GM12878 (cell line): ENCODE measurements at regions not wholly inside any gene's neighbourhood (a gene's known extent, or its start where the extent isn't known, plus 50 kb on each side); places are given as distances from the start of the nearest gene placed in this dataset.

ENCODE experiments used
- ATAC-seq: fragments of 200-7000 bp; cut with Tn5 transposase; 3 replicates; pipeline ENCODE4 v1.9.1; 2020; ENCODE audit warnings: mild to moderate bottlenecking, moderate library complexity
- BruUV-seq: library from RNA; stranded (reverse); fragments of 400-500 nt; replicated peaks from 2 replicates; lab custom pipeline; 2021; lab: Mats Ljungman, UMichigan
- CTCF ChIA-PET: fragments of 300-600 bp; sonication (Branson Sonifier 250); formaldehyde crosslinking; extraction: SDS; loops from one replicate; lab custom pipeline; 2021; ENCODE audit warnings: inconsistent platforms; lab: Yijun Ruan, JAX
- POLR2A ChIA-PET: fragments of 350-600 bp; formaldehyde crosslinking; extraction: SDS; loops from one replicate; lab custom pipeline; 2021; ENCODE audit warnings: inconsistent platforms; lab: Charles Lee
- RAD21 ChIA-PET: fragments of 300-600 bp; sonication (Branson Sonifier 250); formaldehyde crosslinking; loops from one replicate; lab custom pipeline; 2023; ENCODE audit warnings: antibody characterized with exemption; ENCODE audit not compliant: unreplicated experiment; lab: Charles Lee
- SMC1A ChIA-PET: fragments of 300-600 bp; sonication (Branson Sonifier 250); formaldehyde crosslinking; loops from one replicate; lab custom pipeline; 2023; ENCODE audit not compliant: unreplicated experiment, uncharacterized antibody; lab: Charles Lee
- DNase-seq: peaks from one replicate; pipeline ENCODE4 v3.0.0-alpha.2; 2011; ENCODE audit warnings: low read depth, low spot score
- FAIRE-seq: peaks from 3 replicates; lab custom pipeline; 2011; peaks lifted over from hg19 to GRCh38; lab: Jason Lieb, UNC
- H2AFZ ChIP-seq: 2 replicates; pipeline ENCODE4 v1.6.0; 2011; ENCODE audit warnings: low read depth, low read length, control low read depth; ENCODE audit not compliant: control insufficient read depth
- H3K27ac ChIP-seq: 2 replicates; pipeline ENCODE4 v1.5.1; 2011; ENCODE audit warnings: control low read depth; ENCODE audit not compliant: control insufficient read depth, insufficient read depth
- H3K27me3 ChIP-seq, 2 experiments: replicated peaks in 1 of 2; 2 replicates each; pipeline versions ENCODE4 v1.6.0 to v1.6.1; 2011; ENCODE audit warnings: low read length in 1 of 2; ENCODE audit not compliant: control insufficient read depth in 2 of 2, insufficient read depth in 2 of 2
- H3K36me3 ChIP-seq, 2 experiments: 2 replicates each; pipeline ENCODE4 v1.5.1; 2011; ENCODE audit warnings: low read length in 1 of 2; ENCODE audit not compliant: control insufficient read depth in 2 of 2, insufficient read depth in 2 of 2
- H3K4me1 ChIP-seq: 2 replicates; pipeline ENCODE4 v1.6.1; 2011; ENCODE audit warnings: mild to moderate bottlenecking, low read length, moderate library complexity, mixed read lengths; ENCODE audit not compliant: control insufficient read depth, insufficient read depth
- H3K4me2 ChIP-seq: 2 replicates; pipeline ENCODE4 v1.6.0; 2011; ENCODE audit warnings: control low read depth; ENCODE audit not compliant: control insufficient read depth, insufficient read depth
- H3K4me3 ChIP-seq: fragments of 200-600 bp; sonication (generic); 2 replicates; pipeline ENCODE4 v1.5.1; 2016
- H3K79me2 ChIP-seq: 2 replicates; pipeline ENCODE4 v1.6.0; 2011; ENCODE audit warnings: low read length; ENCODE audit not compliant: control insufficient read depth, insufficient read depth
- H3K9ac ChIP-seq: 2 replicates; pipeline ENCODE4 v1.8.0; 2011; ENCODE audit warnings: low read length, control low read depth, mixed read lengths; ENCODE audit not compliant: control insufficient read depth, insufficient read depth
- H3K9me3 ChIP-seq: replicated peaks from 3 replicates; pipeline ENCODE4 v1.5.1; 2011; ENCODE audit warnings: mild to moderate bottlenecking, low read length; ENCODE audit not compliant: control insufficient read depth, insufficient read depth
- H4K20me1 ChIP-seq: 2 replicates; pipeline ENCODE4 v1.6.0; 2011; ENCODE audit not compliant: control insufficient read depth, insufficient read depth
- BHLHE40 ChIP-seq, 2 experiments: fragments of 450-650 bp in 1 of 2; IDR thresholded peaks; 2 replicates each; pipeline ENCODE4 v1.6.1; 2011 to 2017; ENCODE audit warnings: low read depth in 2 of 2, borderline replicate concordance in 1 of 2, improper control_type of control experiment in 1 of 2, low read length in 1 of 2, mild to moderate bottlenecking in 1 of 2
- NBN ChIP-seq: fragments of 450-650 bp; IDR thresholded peaks from 2 replicates; pipeline ENCODE4 v1.6.1; 2016
- NFIC ChIP-seq: IDR thresholded peaks from 2 replicates; pipeline ENCODE4 v1.6.1; 2012; ENCODE audit warnings: low read depth, mild to moderate bottlenecking, inconsistent platforms, low read length, moderate library complexity
- NRF1 ChIP-seq: conservative IDR thresholded peaks from 2 replicates; pipeline ENCODE4 v1.6.1; 2011; ENCODE audit warnings: mild to moderate bottlenecking, low read depth, low read length, improper control_type of control experiment
- RAD21 ChIP-seq: IDR thresholded peaks from 2 replicates; pipeline ENCODE4 v1.6.1; 2011; ENCODE audit warnings: mild to moderate bottlenecking, low read depth, low read length, moderate library complexity; ENCODE audit not compliant: insufficient read depth
- TCF12 ChIP-seq: IDR thresholded peaks from 2 replicates; pipeline ENCODE4 v1.6.1; 2011; ENCODE audit warnings: low read depth, mild to moderate bottlenecking, low read length
- ZNF274 ChIP-seq: IDR thresholded peaks from one replicate; pipeline ENCODE4 v1.8.0; 2011; ENCODE audit not compliant: insufficient read length, insufficient read depth
- WGBS: methylation state at CpG from one replicate; pipeline ENCODE4 v1.1.6; 2016; ENCODE audit warnings: low lambda C conversion rate; ENCODE audit not compliant: insufficient replicate concordance, insufficient coverage; ENCODE audit errors: missing lambda C conversion rate; 5-methylcytosine and 5-hydroxymethylcytosine counted together
- in situ Hi-C: fragments of 300-500 bp; cut with MboI; formaldehyde crosslinking; loops from 9 replicates; pipeline ENCODE4 v1.14.3; 2018; ENCODE audit warnings: mixed read lengths
- intact Hi-C: fragments of 100-400 bp; cut with micrococcal nuclease; formaldehyde crosslinking; loops from one replicate; pipeline ENCODE4 v1.14.2; 2022; ENCODE audit not compliant: unreplicated experiment
- TF ChIP-seq, protein P1 (sequence below): fragments of 450-650 bp; IDR thresholded peaks from 2 replicates; pipeline ENCODE4 v1.6.1; 2017; ENCODE audit warnings: mild to moderate bottlenecking
- TF ChIP-seq, protein P2 (sequence below): fragments of 450-650 bp; formaldehyde crosslinking; IDR thresholded peaks from 2 replicates; pipeline ENCODE4 v1.4.0; 2022; ENCODE audit warnings: mild to moderate bottlenecking, moderate library complexity
- TF ChIP-seq, protein P3 (sequence below): fragments of 450-650 bp; IDR thresholded peaks from 2 replicates; pipeline ENCODE4 v1.6.1; 2017; ENCODE audit warnings: mild to moderate bottlenecking, moderate library complexity
- TF ChIP-seq, protein P4 (sequence below): fragments of 450-650 bp; IDR thresholded peaks from 2 replicates; pipeline ENCODE4 v1.6.1; 2017; ENCODE audit warnings: borderline replicate concordance

DNA sequence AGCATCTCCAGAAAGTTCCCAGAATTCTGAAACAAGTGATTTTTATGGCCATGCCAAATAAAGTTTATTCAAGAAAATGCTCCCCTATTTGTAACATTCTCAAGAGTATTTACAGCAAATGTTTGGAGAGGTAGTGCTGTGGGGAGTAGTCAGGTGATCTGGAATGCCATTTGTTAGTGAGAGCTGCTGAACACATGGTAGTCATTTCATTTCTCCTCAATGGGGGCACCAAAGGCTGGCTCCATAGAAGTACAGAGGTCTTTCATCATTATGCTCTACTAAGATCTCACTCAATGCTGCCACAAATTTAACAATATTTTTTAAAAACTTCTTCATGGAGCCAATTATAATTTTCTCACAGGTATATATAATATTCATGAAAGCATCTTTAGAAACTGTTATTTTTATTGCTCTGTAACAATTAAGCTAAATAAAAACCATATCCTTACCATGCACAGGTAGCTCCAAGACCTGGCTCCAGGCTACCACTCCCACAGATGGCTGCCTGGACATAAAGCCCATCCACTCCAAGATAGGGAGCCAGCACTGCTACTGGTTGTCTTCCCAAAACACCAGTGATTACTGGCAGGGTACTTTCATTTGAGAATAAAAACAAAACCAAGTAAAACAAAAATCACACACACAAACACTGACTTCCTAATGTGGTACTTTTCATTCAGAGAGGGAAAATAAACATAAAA lies 200.8 kb downstream of the PLK2 start (continued):
- TF ChIP-seq TCF12 (no peak), NFIC (no peak), NBN (no peak), RAD21 (no peak)
- TF ChIP-seq, protein P1, sequence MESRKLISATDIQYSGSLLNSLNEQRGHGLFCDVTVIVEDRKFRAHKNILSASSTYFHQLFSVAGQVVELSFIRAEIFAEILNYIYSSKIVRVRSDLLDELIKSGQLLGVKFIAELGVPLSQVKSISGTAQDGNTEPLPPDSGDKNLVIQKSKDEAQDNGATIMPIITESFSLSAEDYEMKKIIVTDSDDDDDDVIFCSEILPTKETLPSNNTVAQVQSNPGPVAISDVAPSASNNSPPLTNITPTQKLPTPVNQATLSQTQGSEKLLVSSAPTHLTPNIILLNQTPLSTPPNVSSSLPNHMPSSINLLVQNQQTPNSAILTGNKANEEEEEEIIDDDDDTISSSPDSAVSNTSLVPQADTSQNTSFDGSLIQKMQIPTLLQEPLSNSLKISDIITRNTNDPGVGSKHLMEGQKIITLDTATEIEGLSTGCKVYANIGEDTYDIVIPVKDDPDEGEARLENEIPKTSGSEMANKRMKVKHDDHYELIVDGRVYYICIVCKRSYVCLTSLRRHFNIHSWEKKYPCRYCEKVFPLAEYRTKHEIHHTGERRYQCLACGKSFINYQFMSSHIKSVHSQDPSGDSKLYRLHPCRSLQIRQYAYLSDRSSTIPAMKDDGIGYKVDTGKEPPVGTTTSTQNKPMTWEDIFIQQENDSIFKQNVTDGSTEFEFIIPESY, result no peak
- TF ChIP-seq, protein P2, sequence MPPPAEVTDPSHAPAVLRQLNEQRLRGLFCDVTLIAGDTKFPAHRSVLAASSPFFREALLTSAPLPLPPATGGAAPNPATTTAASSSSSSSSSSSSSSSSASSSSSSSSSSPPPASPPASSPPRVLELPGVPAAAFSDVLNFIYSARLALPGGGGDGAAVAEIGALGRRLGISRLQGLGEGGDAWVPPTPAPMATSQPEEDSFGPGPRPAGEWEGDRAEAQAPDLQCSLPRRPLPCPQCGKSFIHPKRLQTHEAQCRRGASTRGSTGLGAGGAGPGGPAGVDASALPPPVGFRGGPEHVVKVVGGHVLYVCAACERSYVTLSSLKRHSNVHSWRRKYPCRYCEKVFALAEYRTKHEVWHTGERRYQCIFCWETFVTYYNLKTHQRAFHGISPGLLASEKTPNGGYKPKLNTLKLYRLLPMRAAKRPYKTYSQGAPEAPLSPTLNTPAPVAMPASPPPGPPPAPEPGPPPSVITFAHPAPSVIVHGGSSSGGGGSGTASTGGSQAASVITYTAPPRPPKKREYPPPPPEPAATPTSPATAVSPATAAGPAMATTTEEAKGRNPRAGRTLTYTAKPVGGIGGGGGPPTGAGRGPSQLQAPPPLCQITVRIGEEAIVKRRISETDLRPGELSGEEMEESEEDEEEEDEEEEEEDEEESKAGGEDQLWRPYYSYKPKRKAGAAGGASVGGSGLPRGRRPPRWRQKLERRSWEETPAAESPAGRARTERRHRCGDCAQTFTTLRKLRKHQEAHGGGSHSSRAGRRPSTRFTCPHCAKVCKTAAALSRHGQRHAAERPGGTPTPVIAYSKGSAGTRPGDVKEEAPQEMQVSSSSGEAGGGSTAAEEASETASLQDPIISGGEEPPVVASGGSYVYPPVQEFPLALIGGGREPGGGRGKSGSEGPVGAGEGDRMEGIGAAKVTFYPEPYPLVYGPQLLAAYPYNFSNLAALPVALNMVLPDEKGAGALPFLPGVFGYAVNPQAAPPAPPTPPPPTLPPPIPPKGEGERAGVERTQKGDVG, result no peak

DNA sequence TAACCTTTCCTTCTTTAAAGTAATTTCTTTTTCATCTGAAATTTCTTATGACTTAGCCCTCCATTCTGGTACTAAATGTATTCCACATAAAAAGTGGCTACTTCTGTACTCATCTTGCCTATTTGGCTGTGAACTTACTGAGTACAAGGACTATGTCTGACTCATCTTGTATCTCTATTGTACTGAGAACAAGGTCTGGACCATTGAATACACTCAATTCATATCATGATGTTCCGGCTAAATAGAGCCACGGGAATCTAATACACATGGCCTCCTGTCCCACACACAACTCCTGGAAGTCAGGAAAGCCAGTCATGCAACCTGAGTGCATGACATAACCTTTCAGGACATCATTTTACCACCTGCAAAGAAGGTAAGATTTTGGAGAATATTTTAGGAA lies 203.9 kb downstream of the PLK2 start:
- in situ Hi-C loops, result no loop called here
- ChIA-PET RAD21 (no interaction called here), POLR2A (no interaction called here), CTCF (no interaction called here), SMC1A (no interaction called here)
- Histone ChIP-seq H3K9ac (no peak overlapping the region), H3K9me3 (no peaks in the 10 kb centered on the region), H4K20me1 (no peaks in the 10 kb centered on the region), H3K36me3 (no peaks in the 10 kb centered on the region), H2AFZ (no peak overlapping the region), H3K27me3 (no peaks in the 10 kb centered on the region), H3K4me2 (no peak overlapping the region), H3K4me1 (no peaks in the 10 kb centered on the region), H3K79me2 (no peaks in the 10 kb centered on the region), H3K27ac (no peak overlapping the region), H3K4me3 (no peak overlapping the region)
- FAIRE-seq, result no peak
- DNase-seq, result no peak
- intact Hi-C loops, result no loop called here
- BruUV-seq, result no TSS peak
- ATAC-seq, result no peak
- WGBS, result 0% methylated on average over 2 of the region's 2 CpGs
- no peak for TF ChIP-seq ZNF274
- TF ChIP-seq, protein P3, sequence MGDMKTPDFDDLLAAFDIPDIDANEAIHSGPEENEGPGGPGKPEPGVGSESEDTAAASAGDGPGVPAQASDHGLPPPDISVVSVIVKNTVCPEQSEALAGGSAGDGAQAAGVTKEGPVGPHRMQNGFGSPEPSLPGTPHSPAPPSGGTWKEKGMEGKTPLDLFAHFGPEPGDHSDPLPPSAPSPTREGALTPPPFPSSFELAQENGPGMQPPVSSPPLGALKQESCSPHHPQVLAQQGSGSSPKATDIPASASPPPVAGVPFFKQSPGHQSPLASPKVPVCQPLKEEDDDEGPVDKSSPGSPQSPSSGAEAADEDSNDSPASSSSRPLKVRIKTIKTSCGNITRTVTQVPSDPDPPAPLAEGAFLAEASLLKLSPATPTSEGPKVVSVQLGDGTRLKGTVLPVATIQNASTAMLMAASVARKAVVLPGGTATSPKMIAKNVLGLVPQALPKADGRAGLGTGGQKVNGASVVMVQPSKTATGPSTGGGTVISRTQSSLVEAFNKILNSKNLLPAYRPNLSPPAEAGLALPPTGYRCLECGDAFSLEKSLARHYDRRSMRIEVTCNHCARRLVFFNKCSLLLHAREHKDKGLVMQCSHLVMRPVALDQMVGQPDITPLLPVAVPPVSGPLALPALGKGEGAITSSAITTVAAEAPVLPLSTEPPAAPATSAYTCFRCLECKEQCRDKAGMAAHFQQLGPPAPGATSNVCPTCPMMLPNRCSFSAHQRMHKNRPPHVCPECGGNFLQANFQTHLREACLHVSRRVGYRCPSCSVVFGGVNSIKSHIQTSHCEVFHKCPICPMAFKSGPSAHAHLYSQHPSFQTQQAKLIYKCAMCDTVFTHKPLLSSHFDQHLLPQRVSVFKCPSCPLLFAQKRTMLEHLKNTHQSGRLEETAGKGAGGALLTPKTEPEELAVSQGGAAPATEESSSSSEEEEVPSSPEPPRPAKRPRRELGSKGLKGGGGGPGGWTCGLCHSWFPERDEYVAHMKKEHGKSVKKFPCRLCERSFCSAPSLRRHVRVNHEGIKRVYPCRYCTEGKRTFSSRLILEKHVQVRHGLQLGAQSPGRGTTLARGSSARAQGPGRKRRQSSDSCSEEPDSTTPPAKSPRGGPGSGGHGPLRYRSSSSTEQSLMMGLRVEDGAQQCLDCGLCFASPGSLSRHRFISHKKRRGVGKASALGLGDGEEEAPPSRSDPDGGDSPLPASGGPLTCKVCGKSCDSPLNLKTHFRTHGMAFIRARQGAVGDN, result no peak
- TF ChIP-seq BHLHE40 (IDR thresholded peaks at IDR 0.05; ENCODE audit: borderline replicate concordance in 1 of 2, low read depth in 2 of 2, low read length in 1 of 2), result no peak
- TF ChIP-seq NRF1, result no peak
- TF ChIP-seq, protein P4, sequence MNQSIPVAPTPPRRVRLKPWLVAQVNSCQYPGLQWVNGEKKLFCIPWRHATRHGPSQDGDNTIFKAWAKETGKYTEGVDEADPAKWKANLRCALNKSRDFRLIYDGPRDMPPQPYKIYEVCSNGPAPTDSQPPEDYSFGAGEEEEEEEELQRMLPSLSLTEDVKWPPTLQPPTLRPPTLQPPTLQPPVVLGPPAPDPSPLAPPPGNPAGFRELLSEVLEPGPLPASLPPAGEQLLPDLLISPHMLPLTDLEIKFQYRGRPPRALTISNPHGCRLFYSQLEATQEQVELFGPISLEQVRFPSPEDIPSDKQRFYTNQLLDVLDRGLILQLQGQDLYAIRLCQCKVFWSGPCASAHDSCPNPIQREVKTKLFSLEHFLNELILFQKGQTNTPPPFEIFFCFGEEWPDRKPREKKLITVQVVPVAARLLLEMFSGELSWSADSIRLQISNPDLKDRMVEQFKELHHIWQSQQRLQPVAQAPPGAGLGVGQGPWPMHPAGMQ, result no peak
